ENCODE measurements at regions not wholly inside any gene's neighbourhood (a gene's known extent, or its start where the extent isn't known, plus 50 kb on each side); places are given as distances from the start of the nearest gene placed in this dataset.

GRCh38 chr5:98415663-98416062 lies 357.8 kb upstream of the RGMB start:
- Histone ChIP-seq H3K9ac (ENCODE audit: low read depth, low read length) (no peak overlapping the region), H3K79me1 (ENCODE audit: low read depth in 1 of 2, low read length in 2 of 2) (no peaks in the 10 kb centered on the region), H3K23ac (ENCODE audit: low read depth, low read length) (peak overlapping the region; percentile 81; the same call in 1 of the 2 replicates), H3K27me3 (ENCODE audit: control insufficient read depth, insufficient read depth, low read length) (no peaks in the 10 kb centered on the region), H2BK15ac (ENCODE audit: low read depth, low read length) (peak overlapping the region; percentile 79), H2AK9ac (replicated peaks; ENCODE audit: low read depth, low read length, poor library complexity) (no peak overlapping the region), H3K27ac (ENCODE audit: insufficient read depth, low read length) (peak overlapping the region; percentile 13; the same call in 1 of the 2 replicates), H4K91ac (ENCODE audit: insufficient read depth, low read depth, low read length) (peak overlapping the region; percentile 75), H3K4ac (ENCODE audit: low read depth, low read length) (peak overlapping the region; percentile 89), H3K18ac (ENCODE audit: low read depth, low read length) (peak overlapping the region; percentile 98; the same call in 1 of the 2 replicates), H2BK120ac (ENCODE audit: low read depth, low read length) (peak overlapping the region; percentile 93), H3K4me3 (ENCODE audit: insufficient read depth, low read depth, low read length) (no peak overlapping the region), H4K5ac (ENCODE audit: low read depth, low read length) (peak overlapping the region; percentile 93; the same call in 1 of the 2 replicates), H2BK5ac (ENCODE audit: low read depth, low read length, poor library complexity, severe bottlenecking) (peak overlapping the region; percentile 100), H2BK20ac (ENCODE audit: low read depth, low read length) (peak overlapping the region; percentile 94), H3K4me1 (ENCODE audit: control insufficient read depth, insufficient read depth, low read length) (peaks cover 15% of the 10 kb centered on the region; the same call in 1 of the 2 replicates), H3K14ac (replicated peaks; ENCODE audit: low read depth, low read length) (peak overlapping the region; percentile 80), H3K9me3 (ENCODE audit: control insufficient read depth, insufficient read depth, low read length) (no peaks in the 10 kb centered on the region), H4K8ac (ENCODE audit: low read depth in 2 of 2, low read length in 2 of 2) (peak overlapping the region; percentile 62 to 71), H4K20me1 (ENCODE audit: insufficient read depth, low read length) (no peaks in the 10 kb centered on the region), H3K9me1 (ENCODE audit: insufficient read depth, low read length) (peaks cover 2% of the 10 kb centered on the region; the same call in 1 of the 2 replicates), H3K56ac (ENCODE audit: extremely low read depth, insufficient read depth, low read length) (peak overlapping the region; percentile 54), H3K4me2 (ENCODE audit: low read depth, low read length) (no peak overlapping the region), H3K36me3 (ENCODE audit: control insufficient read depth, insufficient read depth, low read length) (no peaks in the 10 kb centered on the region), H2AK5ac (ENCODE audit: low read depth, low read length) (peak overlapping the region; percentile 97), H2AFZ (replicated peaks; ENCODE audit: low read length, poor library complexity) (no peak overlapping the region)
- DNase-seq: no peak
- dilution Hi-C loops (cut with HindIII; ENCODE audit: low sequenced_read_pairs, unreplicated experiment): no loop called here
- ChIA-PET POLR2A (ENCODE audit: unreplicated experiment) (no interaction called here), CTCF (interaction anchor here (1.0 to 1.5 kb wide), 3 partner anchors 31 to 352 kb away, joined by 3 read pairs; no protein-coding TSS in a partner anchor)
- intact Hi-C loops (cut with micrococcal nuclease): loop anchor here (1.0 kb wide), 1 partner anchor 353 kb away; no protein-coding TSS in a partner anchor
- BruUV-seq (replicated peaks): TSS peak; percentile 96
- no peak for ATAC-seq (ENCODE audit: low read depth)
- no CpG with 5 or more reads among the region's 1 CpG for WGBS, 2 experiments (ENCODE audit: extremely low coverage in 2 of 2, insufficient read length in 1 of 2)
- in situ Hi-C loops (cut with MboI; ENCODE audit: low sequenced_read_pairs): no loop called here
- TF ChIP-seq SMC3 (IDR thresholded peaks at IDR 0.05; ENCODE audit: low read depth, low read length): no peak
- TF ChIP-seq CHD1 (IDR thresholded peaks at IDR 0.05; ENCODE audit: low read depth, low read length): no peak
- no peak for TF ChIP-seq RAD21 (IDR thresholded peaks at IDR 0.05; ENCODE audit: low read length)
